ENCODE measurements at regions not wholly inside any gene's neighbourhood (a gene's known extent, or its start where the extent isn't known, plus 50 kb on each side); places are given as distances from the start of the nearest gene placed in this dataset.

DNA sequence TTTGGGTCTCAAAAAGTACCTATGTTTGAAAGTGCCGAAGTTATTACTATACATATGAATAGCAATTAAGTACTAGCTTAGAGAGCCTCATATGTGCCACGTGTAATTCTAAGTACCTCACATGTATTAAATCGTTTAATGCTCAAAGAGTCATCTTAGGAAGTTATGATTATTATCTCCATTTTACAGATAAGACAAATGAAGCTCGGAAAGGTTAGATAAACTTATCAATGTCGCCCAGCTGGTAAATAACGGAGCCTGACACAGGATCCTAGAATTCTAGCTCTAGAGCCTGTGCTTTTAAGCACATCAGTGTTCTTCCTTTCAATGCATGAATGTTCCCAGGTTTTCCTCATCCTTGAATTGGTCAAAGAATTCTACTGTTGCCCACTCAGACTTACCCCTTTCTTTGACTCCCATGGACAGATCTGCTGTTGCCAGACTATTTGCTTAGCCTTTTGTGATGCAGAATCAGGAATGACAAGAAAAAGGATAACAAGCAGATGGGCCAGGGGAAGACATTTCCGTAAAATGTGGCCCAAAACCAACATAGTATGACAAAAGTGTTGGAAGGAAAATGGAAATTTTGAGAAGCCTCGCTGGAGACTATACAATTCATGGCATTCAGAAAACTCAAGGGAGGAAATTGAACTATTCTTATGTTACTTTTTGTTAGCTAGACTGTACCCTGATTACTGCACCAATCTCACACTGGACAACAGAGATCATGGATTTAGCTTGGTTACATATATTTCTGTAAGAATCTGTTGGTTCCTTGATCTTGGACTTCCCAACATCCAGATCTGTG is 237.1 kb upstream of the CITED2 start:
- TF ChIP-seq, protein P1, sequence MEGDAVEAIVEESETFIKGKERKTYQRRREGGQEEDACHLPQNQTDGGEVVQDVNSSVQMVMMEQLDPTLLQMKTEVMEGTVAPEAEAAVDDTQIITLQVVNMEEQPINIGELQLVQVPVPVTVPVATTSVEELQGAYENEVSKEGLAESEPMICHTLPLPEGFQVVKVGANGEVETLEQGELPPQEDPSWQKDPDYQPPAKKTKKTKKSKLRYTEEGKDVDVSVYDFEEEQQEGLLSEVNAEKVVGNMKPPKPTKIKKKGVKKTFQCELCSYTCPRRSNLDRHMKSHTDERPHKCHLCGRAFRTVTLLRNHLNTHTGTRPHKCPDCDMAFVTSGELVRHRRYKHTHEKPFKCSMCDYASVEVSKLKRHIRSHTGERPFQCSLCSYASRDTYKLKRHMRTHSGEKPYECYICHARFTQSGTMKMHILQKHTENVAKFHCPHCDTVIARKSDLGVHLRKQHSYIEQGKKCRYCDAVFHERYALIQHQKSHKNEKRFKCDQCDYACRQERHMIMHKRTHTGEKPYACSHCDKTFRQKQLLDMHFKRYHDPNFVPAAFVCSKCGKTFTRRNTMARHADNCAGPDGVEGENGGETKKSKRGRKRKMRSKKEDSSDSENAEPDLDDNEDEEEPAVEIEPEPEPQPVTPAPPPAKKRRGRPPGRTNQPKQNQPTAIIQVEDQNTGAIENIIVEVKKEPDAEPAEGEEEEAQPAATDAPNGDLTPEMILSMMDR (IDR thresholded peaks at IDR 0.05; ENCODE audit: borderline replicate concordance, control extremely low read depth, extremely low read depth, insufficient read depth, missing control alignments): no peak
- no peak for DNase-seq (ENCODE audit: low spot score)
- in situ Hi-C loops (cut with MboI; ENCODE audit: low sequenced_read_pairs, unreplicated experiment): no loop called here

DNA sequence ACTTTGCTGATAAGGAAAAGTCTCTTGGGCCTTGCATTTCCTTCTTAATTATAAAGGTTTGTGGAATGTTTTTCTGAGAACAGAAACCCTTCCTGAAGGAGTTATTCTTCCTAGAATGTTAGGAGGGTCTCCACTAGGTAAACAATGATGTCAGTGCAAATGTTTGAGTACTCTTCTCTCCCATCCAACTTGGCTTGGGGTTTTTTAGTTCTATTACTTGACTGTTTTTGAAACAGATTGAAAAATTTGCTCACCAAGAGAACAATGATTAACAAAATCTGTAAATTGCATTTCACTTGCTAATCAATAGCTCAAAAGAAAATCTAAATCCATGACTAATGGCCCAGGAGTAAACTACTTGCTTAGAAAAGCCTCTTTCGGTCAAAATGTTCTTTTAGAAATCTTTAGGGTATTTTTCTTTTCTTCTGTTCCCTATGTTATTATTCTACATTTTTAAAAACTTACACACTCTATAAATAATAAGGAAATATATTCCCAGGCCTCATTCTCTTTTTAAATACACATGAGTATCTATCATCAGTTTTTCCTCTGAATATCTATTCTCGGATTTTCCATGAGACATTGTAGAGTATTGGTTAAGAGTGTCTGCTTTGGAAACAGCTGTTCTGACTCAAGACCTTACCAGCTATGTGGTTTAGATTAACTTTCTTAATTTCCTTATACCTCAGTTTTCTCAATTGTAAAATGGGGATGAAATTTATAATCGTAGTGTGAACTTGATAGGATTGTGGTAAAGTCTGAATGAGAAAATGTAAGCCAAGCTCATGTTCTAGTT is 234.2 kb upstream of the CITED2 start:
- in situ Hi-C loops (cut with MboI; ENCODE audit: low sequenced_read_pairs, unreplicated experiment): no loop called here
- DNase-seq (ENCODE audit: low spot score): no peak
- TF ChIP-seq, protein P1 (IDR thresholded peaks at IDR 0.05; ENCODE audit: borderline replicate concordance, control extremely low read depth, extremely low read depth, insufficient read depth, missing control alignments): no peak

DNA sequence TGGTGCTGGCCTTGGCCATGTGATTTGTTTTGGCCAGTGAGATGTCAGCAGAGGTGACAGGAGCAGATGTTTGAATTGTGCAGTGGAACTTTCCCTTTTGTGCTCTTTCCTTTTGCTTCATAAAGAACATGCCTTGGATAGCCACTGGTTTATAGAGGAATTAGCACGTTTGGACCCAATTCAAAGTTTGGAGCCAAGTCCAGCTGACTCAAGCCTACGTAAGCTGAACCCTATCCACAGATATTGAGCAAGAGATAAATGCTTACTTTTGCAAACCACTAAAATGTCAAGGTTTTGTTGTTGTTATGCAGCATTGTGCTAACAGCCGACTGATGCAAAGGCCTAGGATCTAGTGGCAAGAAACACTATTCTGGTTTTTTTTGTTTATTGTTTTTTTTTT is 230.9 kb upstream of the CITED2 start:
- DNase-seq (ENCODE audit: low spot score): no peak
- in situ Hi-C loops (cut with MboI; ENCODE audit: low sequenced_read_pairs, unreplicated experiment): no loop called here
- TF ChIP-seq, protein P1 (IDR thresholded peaks at IDR 0.05; ENCODE audit: borderline replicate concordance, control extremely low read depth, extremely low read depth, insufficient read depth, missing control alignments): no peak

DNA sequence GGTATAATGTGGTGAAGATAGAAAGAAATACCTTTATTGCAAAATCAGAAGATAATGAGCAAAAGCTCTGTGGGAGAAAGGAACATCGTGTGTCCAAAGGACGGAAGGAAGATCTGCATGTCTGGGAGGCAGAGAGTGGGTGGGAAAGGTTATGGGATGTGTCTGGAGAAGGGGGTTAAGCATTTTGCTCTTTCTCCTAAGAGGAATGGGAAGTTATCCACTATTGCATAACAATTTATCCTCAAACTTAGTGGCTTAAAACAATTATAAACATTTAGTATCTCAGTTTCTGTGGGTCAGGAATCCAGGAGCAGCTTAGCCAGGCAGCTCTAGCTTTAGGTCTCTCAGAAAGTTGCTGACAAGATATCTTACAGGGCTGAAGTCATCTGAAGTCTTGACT is 229.1 kb upstream of the CITED2 start:
- TF ChIP-seq, protein P1 (IDR thresholded peaks at IDR 0.05; ENCODE audit: borderline replicate concordance, control extremely low read depth, extremely low read depth, insufficient read depth, missing control alignments): no peak
- no peak for DNase-seq (ENCODE audit: low spot score)
- in situ Hi-C loops (cut with MboI; ENCODE audit: low sequenced_read_pairs, unreplicated experiment): no loop called here

DNA sequence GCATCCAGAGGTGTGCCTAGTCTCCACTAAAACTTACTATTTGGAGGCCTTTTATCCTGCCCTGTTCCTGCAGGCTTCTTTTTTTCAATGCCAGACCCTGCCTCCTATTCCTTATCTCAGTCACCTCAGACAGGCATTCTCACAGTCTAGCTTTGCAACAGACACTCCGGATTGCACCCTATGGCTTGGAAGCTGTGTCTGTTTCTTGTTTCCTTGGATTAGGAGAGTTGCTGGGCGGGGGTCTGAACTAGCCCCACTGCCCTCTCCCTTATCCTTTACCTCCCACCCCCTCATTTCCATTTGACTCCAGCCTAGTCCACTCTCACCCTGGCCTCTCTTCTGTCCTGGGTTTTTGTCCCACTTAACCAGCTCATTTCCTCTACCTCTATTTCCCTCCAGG is 228.1 kb upstream of the CITED2 start:
- in situ Hi-C loops (cut with MboI; ENCODE audit: low sequenced_read_pairs, unreplicated experiment): no loop called here
- no peak for DNase-seq (ENCODE audit: low spot score)
- TF ChIP-seq, protein P1 (IDR thresholded peaks at IDR 0.05; ENCODE audit: borderline replicate concordance, control extremely low read depth, extremely low read depth, insufficient read depth, missing control alignments): no peak

DNA sequence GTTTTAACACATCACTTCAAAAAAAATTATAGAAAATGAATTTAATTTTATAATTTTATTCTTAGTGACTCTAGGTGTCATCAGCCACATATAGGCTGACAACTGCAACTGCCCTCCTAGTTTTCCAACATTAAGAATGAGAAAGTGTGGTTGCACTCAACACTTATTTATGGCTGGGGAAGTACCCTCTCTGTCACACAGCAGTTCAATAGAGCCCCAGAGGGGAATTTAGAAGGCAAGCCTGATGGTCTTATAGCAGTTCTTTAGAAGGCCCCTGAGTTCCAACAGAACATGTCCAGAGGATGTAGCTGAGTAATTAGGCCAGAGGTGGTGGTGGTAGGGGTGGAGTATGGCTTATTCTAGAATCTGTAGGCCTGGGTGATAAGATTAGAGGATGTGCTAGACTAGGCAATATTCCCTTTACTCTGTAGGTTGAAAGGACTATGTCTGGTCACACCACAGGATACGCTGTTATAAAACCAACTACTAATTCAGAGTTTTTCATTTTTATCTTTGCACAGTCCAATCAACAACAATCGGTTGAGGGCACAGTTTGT is 226.5 kb upstream of the CITED2 start:
- DNase-seq (ENCODE audit: low spot score): peak; percentile 62
- in situ Hi-C loops (cut with MboI; ENCODE audit: low sequenced_read_pairs, unreplicated experiment): no loop called here
- TF ChIP-seq, protein P1 (IDR thresholded peaks at IDR 0.05; ENCODE audit: borderline replicate concordance, control extremely low read depth, extremely low read depth, insufficient read depth, missing control alignments): no peak
